T-helper 2 cell treated with Interferon-gamma antibody and Interleukin-4, amounts not matched to agents 5 μg/mL and 100 μg/mL, for 36 hours (primary cell): ENCODE measurements at regions not wholly inside any gene's neighbourhood (a gene's known extent, or its start where the extent isn't known, plus 50 kb on each side); places are given as distances from the start of the nearest gene placed in this dataset.
"Not testable (repeated sequence)": the region's sequence is repeated elsewhere in the genome, so short reads cannot be mapped to it uniquely, and the experiment has no call there.

Experiments used
- DNase-seq: peaks from one replicate; pipeline ENCODE4 v3.0.0; 2021; ENCODE audit warnings: low spot score
- H3K27ac Mint-ChIP-seq: one replicate; pipeline ENCODE4 v1.8.0; 2021; ENCODE audit warnings: mild to moderate bottlenecking, mixed read lengths
- H3K27me3 Mint-ChIP-seq: one replicate; pipeline ENCODE4 v1.8.0; 2021; ENCODE audit warnings: low read depth, mixed read lengths
- H3K36me3 Mint-ChIP-seq: one replicate; pipeline ENCODE4 v1.8.0; 2021; ENCODE audit warnings: low read depth, mixed read lengths
- H3K4me1 Mint-ChIP-seq: one replicate; pipeline ENCODE4 v1.8.0; 2021; ENCODE audit warnings: low read depth, mixed read lengths
- H3K4me3 Mint-ChIP-seq: one replicate; pipeline ENCODE4 v1.8.0; 2022; ENCODE audit warnings: mild to moderate bottlenecking, moderate library complexity, mixed read lengths
- H3K9me3 Mint-ChIP-seq: one replicate; pipeline ENCODE4 v1.8.0; 2021; ENCODE audit warnings: mixed read lengths

- Mint-ChIP-seq H3K4me1 (peaks cover 17% of the 10 kb centered on the region), H3K9me3 (no peaks in the 10 kb centered on the region), H3K36me3 (peaks cover 38% of the 10 kb centered on the region), H3K27me3 (no peaks in the 10 kb centered on the region), H3K4me3 (no peak overlapping the region), H3K27ac (no peak overlapping the region)
- DNase-seq = no peak
Observed at GRCh38 chr12:124479680-124480468, 87.5 kb downstream of the NCOR2 start.

- peaks cover 44% of the 10 kb centered on the region for H3K36me3 Mint-ChIP-seq
- no peak overlapping the region for H3K27ac Mint-ChIP-seq
- no peak for DNase-seq
- no peak overlapping the region for H3K4me3 Mint-ChIP-seq
- peaks cover 4% of the 10 kb centered on the region for H3K9me3 Mint-ChIP-seq
- H3K27me3 Mint-ChIP-seq = no peaks in the 10 kb centered on the region
- peaks cover 15% of the 10 kb centered on the region for H3K4me1 Mint-ChIP-seq
Observed at GRCh38 chr12:124478985-124479645, 88.3 kb downstream of the NCOR2 start.

- Mint-ChIP-seq H3K27ac (peak overlapping the region; percentile 10), H3K4me3 (no peak overlapping the region)
Observed at GRCh38 chr12:124478416-124478815, 89.0 kb downstream of the NCOR2 start.

GRCh38 chr12:124477107-124477915 lies 90.1 kb downstream of the NCOR2 start:
- Mint-ChIP-seq H3K4me3 (no peak overlapping the region), H3K9me3 (peaks cover 13% of the 10 kb centered on the region), H3K27ac (no peak overlapping the region), H3K4me1 (peaks cover 15% of the 10 kb centered on the region), H3K36me3 (peaks cover 61% of the 10 kb centered on the region), H3K27me3 (no peaks in the 10 kb centered on the region)
- DNase-seq = no peak

More at GRCh38 chr12:124478416-124478815, 89.0 kb downstream of the NCOR2 start:
- no peaks in the 10 kb centered on the region for H3K27me3 Mint-ChIP-seq
- peaks cover 51% of the 10 kb centered on the region for H3K36me3 Mint-ChIP-seq
- peaks cover 11% of the 10 kb centered on the region for H3K9me3 Mint-ChIP-seq
- no peak for DNase-seq
- peaks cover 15% of the 10 kb centered on the region for H3K4me1 Mint-ChIP-seq

- peaks cover 69% of the 10 kb centered on the region for H3K36me3 Mint-ChIP-seq
- no peak overlapping the region for H3K27ac Mint-ChIP-seq
- no peaks in the 10 kb centered on the region for H3K27me3 Mint-ChIP-seq
- DNase-seq = no peak
- H3K4me3 Mint-ChIP-seq = no peak overlapping the region
- peaks cover 15% of the 10 kb centered on the region for H3K4me1 Mint-ChIP-seq
- peaks cover 13% of the 10 kb centered on the region for H3K9me3 Mint-ChIP-seq
Observed at GRCh38 chr12:124476011-124476400, 91.4 kb downstream of the NCOR2 start.

GRCh38 chr12:124475295-124476010 lies 92.0 kb downstream of the NCOR2 start:
- Mint-ChIP-seq H3K4me3 (no peak overlapping the region), H3K27ac (no peak overlapping the region), H3K36me3 (peaks cover 72% of the 10 kb centered on the region), H3K9me3 (peaks cover 14% of the 10 kb centered on the region), H3K4me1 (peaks cover 11% of the 10 kb centered on the region), H3K27me3 (no peaks in the 10 kb centered on the region)
- DNase-seq = no peak

- peaks cover 18% of the 10 kb centered on the region for H3K9me3 Mint-ChIP-seq
- H3K36me3 Mint-ChIP-seq = peaks cover 80% of the 10 kb centered on the region
- H3K4me1 Mint-ChIP-seq = peaks cover 8% of the 10 kb centered on the region
- H3K4me3 Mint-ChIP-seq = no peak overlapping the region
- H3K27ac Mint-ChIP-seq = no peak overlapping the region
- DNase-seq = no peak
- no peaks in the 10 kb centered on the region for H3K27me3 Mint-ChIP-seq
Observed at GRCh38 chr12:124474709-124475108, 92.7 kb downstream of the NCOR2 start.

GRCh38 chr12:124472690-124473279 lies 94.6 kb downstream of the NCOR2 start:
- no peak for DNase-seq
- no peaks in the 10 kb centered on the region for H3K27me3 Mint-ChIP-seq
- no peak overlapping the region for H3K27ac Mint-ChIP-seq
- no peak overlapping the region for H3K4me3 Mint-ChIP-seq
- H3K36me3 Mint-ChIP-seq = peaks cover 80% of the 10 kb centered on the region
- peaks cover 27% of the 10 kb centered on the region for H3K9me3 Mint-ChIP-seq
- H3K4me1 Mint-ChIP-seq = peaks cover 3% of the 10 kb centered on the region

- H3K4me1 Mint-ChIP-seq = peaks cover 8% of the 10 kb centered on the region
- peaks cover 76% of the 10 kb centered on the region for H3K36me3 Mint-ChIP-seq
- H3K27me3 Mint-ChIP-seq = no peaks in the 10 kb centered on the region
- DNase-seq = no peak
- no peak overlapping the region for H3K27ac Mint-ChIP-seq
- H3K9me3 Mint-ChIP-seq = peaks cover 27% of the 10 kb centered on the region
- no peak overlapping the region for H3K4me3 Mint-ChIP-seq
Observed at GRCh38 chr12:124471828-124472227, 95.6 kb downstream of the NCOR2 start.

GRCh38 chr12:124470806-124471205 lies 96.6 kb downstream of the NCOR2 start:
- Mint-ChIP-seq H3K4me1 (peaks cover 14% of the 10 kb centered on the region), H3K27ac (no peak overlapping the region), H3K27me3 (no peaks in the 10 kb centered on the region), H3K4me3 (no peak overlapping the region), H3K36me3 (peaks cover 76% of the 10 kb centered on the region), H3K9me3 (peaks cover 27% of the 10 kb centered on the region)
- DNase-seq = no peak

GRCh38 chr12:124470139-124470538 lies 97.3 kb downstream of the NCOR2 start:
- H3K27ac Mint-ChIP-seq = no peak overlapping the region
- peaks cover 75% of the 10 kb centered on the region for H3K36me3 Mint-ChIP-seq
- DNase-seq = no peak
- H3K27me3 Mint-ChIP-seq = no peaks in the 10 kb centered on the region
- H3K9me3 Mint-ChIP-seq = peaks cover 27% of the 10 kb centered on the region
- peaks cover 17% of the 10 kb centered on the region for H3K4me1 Mint-ChIP-seq
- no peak overlapping the region for H3K4me3 Mint-ChIP-seq

GRCh38 chr12:124469193-124469888 lies 98.1 kb downstream of the NCOR2 start:
- Mint-ChIP-seq H3K4me3 (peak overlapping the region; percentile 2), H3K9me3 (peaks cover 32% of the 10 kb centered on the region), H3K4me1 (peaks cover 19% of the 10 kb centered on the region), H3K27me3 (no peaks in the 10 kb centered on the region), H3K36me3 (peaks cover 76% of the 10 kb centered on the region), H3K27ac (no peak overlapping the region)
- DNase-seq = no peak

GRCh38 chr12:124467549-124467948 lies 99.9 kb downstream of the NCOR2 start:
- H3K4me3 Mint-ChIP-seq = peak overlapping the region; percentile 42

More at GRCh38 chr12:124467549-124467948, 99.9 kb downstream of the NCOR2 start:
- Mint-ChIP-seq H3K36me3 (peaks cover 68% of the 10 kb centered on the region), H3K27ac (peak overlapping the region; percentile 81), H3K4me1 (peaks cover 27% of the 10 kb centered on the region), H3K9me3 (peaks cover 23% of the 10 kb centered on the region)
- H3K27me3 Mint-ChIP-seq, DNase-seq: not testable (repeated sequence)
